HG03469 (cell line): ENCODE measurements at regions not wholly inside any gene's neighbourhood (a gene's known extent, or its start where the extent isn't known, plus 50 kb on each side); places are given as distances from the start of the nearest gene placed in this dataset.

Experiments
- ATAC-seq: cut with Tn5 transposase; IDR thresholded peaks from one replicate; pipeline ENCODE4 v1.9.1; 2021; ENCODE audit warnings: mild to moderate bottlenecking, moderate library complexity, moderate number of reproducible peaks; ENCODE audit not compliant: unreplicated experiment

DNA sequence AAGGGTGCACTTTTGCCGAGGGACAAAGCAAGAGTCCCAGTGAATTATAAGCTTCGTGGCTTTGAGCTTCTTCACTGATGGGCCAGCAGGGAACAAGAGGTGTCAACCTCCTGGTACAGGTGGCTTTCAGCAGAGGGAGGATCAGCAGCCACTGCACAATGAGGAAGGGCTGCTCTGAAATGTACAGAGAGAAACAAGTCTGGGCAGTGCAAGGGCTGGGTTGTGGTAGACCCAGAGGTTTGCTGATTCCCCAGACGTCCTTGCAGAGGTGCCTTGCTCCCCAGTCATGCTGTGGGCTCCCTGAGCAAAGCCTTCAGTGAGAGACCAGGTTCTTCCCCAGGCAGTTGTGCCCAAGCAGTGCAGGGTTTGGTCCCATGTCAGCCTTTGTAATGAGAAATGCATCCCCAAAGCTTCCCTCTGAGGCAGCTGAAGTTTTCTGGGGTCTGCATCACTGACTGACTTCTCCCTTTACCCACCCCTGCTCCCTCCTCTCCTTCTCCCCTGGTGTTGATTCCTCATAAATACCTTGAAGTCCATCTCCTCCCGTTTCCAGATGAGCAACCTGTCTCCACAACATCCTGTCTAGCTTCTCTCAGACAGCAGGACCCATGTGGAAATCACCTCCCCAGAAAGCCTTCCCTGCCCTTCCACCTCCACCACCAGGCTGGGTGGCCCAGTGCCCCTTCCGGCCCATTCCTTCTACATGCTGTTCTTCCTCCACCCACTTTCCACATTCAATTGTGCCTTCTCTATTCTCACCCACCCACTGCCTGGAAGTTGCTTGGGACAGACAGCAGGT lies 599.6 kb upstream of the ADAMTS16 start:
- no peak for ATAC-seq

DNA sequence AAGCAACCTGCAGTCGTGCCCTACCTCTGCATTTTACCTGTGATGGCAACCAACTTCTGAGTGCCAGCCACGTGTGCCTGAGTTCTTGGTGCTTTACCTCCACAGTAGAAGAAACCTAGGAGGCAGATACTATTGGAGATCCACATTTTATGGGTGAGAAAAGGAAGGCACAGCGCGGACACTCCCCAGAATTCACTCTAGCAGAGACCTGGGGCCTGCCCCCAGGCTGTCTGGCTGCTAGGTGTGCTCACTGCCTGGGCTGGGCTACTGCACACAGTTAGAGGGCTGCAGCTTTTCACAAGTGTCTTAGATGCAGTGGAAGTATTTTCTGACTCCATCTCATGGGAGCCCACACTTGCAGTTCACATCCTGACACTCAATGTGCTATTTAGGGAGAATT lies 598.8 kb upstream of the ADAMTS16 start:
- no peak for ATAC-seq

DNA sequence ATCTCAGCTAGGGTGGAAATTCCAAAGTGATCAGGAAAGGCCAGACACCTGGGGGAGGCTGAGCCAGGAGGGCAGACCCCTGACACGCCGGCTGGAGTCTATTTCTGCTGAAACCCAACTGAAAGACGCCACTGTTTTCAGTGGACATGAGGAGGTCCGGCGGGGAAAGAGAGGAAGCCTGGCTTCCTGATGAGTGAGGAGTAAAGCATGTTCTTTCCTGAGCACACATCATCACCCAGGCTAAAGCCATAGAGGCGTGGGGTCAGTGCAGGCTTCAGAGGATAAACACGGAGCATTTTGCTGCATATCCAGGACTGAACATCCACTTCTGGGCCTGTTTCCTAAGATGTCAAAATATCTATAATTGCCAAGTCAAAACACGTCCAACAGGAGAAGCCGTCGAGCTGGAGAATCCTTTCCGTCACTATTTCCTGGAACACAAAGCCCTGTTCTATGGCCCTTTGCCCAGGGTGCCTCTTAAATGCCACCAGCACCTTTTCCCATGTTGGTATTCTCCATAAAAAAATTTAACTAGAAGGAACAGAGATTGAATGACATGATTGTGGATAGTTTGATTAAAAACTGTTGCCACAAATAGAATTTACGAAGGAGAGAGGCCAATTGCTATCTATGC lies 597.9 kb upstream of the ADAMTS16 start:
- ATAC-seq, result no peak

DNA sequence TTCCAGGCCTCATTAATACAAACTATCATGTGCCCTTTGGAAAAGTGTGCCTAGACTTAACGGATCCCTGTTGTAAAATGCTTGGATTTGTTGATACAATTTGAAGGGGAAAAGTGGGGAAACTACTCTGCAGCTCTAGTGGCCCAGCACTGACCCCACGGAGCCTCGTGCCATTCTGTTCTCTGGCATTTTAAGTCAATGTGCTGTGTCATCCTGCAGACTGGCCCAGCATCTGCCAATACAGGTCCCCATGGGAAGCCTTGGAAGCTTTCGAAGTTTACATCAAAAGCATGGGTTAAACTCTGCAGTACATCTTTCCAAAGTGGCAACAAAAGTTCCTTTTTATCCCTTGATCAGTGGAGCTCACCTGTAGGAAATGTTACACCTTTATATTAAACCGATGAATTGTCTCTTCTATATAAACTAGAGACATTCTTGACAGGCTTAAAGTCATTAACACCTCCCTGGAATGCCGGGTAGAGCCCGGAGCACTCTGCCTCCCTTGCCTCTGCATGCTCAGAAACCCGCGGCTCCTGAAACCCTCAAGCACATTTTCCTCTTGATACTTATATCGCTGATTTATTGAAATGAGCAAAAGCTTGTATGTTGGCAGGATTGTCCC lies 596.0 kb upstream of the ADAMTS16 start:
- ATAC-seq, result no peak

DNA sequence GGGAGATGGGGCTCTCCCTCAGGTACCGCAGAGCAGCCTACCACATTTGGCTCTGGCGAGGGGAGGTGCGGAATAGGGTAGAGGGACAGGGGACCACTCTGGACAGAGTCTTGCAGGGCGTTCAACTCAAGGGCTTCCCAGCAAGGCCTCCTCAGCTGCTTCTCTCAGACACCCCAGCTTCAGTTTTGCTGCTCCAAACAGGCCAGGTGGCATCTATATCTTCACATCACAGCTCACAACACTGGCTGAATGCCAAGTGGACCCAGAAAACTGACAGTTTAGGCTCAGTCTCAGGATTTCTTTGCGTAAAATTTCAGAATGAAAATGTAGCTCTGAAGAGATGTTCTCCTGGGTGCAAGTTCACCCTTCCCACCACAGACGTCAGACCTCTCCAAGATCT lies 592.6 kb upstream of the ADAMTS16 start:
- no peak for ATAC-seq

DNA sequence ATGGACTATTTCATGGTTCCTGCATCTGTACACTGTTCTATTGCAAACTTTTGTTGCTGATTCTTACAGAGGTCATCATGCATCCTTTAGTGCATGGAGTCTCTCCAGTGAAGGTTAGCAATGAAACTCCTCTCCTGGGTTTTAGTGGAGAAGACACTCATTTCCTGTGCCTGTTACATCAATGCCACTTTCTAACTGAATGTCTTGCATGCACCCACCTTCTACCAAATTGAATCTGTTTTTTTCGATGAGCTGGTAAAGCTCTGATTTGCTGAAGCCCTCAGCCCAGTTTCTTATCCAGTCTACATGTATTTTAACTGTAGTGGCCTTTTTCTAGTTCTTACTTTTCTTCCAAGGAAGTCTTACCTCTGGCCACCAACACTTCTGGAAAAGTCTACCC lies 591.8 kb upstream of the ADAMTS16 start:
- no peak for ATAC-seq

DNA sequence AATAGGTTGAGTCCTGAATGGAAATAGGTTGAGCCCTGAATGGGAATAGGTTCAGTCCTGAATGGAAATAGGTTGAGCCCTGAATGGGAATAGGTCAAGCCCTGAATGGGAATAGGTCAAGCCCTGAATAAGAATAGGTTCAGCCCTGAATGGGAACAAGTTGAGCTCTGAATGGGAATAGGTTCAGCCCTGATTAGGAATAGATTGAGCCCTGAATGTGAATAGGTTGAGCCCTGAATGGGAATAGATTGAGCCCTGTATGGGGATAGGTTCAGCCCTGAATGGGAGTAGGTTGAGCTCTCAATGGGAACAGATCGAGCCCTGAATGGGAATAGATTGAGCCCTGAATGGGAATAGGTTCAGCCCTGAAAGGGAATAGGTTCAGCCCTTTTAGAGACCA lies 590.8 kb upstream of the ADAMTS16 start:
- ATAC-seq, result no peak

DNA sequence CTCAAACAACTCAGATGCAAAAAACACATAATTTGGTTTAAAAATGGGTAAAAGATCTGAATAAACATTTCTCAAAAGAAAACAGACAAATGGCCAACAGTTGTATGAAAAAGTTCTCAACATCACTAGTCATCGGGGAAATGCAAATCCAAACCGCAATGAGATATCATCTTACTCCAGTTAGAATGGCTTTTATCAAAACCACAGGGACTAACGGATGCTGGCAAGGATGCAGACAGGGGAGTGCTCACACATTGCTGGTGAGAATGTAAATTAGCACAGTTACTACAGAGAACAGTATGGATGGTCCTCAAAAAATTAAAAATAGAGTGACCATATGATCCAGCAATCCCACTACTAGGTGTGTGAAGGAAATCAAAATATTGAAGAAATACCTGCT lies 589.1 kb upstream of the ADAMTS16 start:
- ATAC-seq, result no peak

DNA sequence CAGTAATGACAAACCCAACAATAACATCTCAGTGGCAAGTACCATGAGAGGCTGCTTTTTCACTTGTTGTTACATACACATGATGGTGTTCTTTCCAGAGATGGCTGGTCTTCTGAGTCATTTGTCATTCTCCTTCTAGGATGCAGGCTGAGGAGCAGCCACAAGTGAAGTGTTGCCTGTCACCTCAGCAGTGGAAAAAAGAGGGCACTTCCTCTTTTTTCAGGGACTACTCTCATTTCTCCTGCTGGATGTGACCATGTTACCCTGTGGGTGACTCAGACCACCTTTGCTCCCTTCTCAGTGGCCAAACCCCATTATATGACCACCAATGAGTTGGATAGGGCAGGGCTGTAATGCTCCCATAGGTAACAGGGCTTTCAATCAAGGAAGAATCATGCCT lies 587.0 kb upstream of the ADAMTS16 start:
- ATAC-seq, result no peak

DNA sequence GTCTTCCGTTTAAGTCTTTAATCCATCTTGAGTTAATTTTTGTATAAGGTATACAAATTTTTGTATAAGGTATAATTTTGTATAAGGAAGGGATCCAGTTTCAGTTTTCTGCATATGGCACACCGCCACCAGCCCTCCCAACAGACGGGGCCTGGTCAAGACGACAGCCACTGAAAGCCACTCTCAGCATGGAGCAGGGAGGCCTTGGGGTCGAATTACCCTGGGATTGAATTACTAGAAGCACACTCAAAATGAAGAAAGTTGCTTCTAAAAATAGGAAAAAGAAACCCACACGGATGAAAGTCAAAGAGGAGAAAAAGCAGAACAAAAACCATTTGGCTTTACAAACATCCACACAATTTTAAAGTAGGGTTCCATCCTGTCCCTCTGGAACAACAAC lies 586.2 kb upstream of the ADAMTS16 start:
- ATAC-seq, result no peak

DNA sequence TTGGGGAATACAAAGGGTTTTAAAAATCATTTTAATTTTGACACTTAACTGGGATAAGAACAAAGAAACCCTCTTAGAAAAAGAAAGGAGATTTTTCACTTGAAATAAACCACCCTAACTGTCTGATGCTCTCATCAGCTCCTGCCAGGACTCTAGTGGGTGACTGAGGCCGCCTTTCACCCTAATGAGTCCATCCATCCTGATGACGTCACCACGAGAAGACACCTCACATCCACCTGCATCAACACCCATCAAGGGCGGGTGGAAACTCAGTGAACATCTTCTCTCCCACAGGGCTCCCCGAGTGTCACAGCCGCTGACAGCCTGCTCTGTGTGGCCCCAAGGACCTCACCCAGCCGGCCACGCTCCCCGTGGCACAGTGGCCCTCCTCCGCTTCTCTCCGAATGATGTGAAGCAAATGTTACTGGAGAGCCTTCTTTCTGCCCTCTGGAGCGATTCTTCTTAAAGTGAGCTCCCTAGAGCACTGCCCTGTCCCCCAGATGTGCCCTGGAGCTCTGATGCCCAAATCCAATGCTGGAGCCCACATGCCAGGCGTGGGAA lies 584.3 kb upstream of the ADAMTS16 start:
- no peak for ATAC-seq

DNA sequence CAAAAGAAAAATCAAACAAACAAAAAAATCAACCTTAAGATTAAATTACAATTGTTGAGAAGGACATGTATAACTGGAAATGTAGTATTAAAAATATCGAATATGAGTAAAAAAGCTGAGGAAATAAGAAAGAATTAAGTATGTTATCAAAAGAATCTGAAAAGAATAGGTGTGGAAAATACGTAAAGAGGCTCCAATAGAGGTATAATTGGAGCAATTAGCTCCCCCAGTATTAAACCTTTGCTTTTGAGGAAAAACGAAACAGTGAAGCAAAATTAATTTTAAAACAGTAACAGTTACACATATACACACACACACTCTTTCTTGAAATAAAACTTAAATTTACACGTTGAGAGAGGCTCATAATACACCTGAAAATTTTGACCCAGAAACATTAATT lies 578.7 kb upstream of the ADAMTS16 start:
- ATAC-seq, result no peak

DNA sequence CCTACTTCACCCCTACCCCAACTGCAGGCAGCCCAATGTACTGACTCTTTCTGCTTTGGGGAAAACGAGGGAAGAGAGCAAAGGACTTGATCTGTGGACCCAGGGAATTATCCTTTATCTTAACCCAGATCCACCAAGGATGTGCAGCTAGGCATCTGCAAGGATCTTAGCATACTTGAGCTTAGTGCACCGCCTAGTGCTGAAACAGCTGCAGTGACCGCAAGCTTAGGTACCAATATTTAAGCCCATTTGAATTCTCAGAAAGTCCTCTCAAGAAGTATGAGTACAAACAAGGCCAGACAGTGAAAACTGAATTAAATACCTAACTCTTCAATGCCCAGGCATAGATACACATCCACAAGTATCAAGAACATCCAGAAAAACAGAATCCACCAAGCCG lies 576.7 kb upstream of the ADAMTS16 start:
- no peak for ATAC-seq

DNA sequence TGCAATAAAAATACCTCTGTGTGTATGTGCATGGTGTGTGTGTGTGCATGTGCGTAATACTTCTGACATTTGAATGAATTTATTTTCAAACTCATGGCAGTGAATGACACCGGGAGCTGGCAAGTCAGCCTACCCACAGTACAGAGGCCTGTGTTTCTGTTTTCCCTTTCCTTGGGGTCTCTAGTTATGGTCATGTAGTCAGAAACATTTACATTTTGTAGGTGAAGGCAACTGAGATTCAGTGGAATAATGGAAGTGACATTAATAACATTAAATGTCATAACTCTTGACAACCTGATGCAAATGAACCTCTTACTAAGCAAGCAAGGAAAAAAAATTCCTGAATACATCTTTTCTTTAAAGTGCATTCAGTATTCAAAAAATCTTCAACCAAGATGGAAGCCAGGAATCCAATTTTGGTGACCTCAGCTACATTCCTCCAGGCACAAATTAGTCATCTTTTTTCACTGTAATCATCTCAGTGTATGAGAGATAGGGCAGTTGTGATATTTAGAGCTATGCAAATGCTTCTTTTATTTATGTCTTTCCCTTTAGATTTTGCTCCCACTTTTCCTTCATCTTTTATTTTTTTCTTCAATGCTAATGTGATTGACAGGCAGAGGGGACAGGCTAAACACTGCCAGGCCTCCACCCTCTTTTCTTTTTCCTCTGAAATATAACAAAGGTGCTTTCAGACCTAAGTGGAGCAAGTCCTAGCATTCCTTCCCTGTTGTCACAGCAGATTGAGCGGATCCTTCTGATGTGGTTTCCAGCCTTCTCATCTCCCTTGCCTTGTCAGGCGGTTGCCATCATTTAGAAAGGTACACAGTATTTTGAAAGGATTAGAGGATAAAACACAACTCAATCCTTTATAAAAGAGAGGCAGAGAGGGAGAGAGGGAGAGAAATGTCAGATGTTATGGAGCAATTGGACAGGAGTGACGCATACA lies 569.8 kb upstream of the ADAMTS16 start:
- no peak for ATAC-seq

DNA sequence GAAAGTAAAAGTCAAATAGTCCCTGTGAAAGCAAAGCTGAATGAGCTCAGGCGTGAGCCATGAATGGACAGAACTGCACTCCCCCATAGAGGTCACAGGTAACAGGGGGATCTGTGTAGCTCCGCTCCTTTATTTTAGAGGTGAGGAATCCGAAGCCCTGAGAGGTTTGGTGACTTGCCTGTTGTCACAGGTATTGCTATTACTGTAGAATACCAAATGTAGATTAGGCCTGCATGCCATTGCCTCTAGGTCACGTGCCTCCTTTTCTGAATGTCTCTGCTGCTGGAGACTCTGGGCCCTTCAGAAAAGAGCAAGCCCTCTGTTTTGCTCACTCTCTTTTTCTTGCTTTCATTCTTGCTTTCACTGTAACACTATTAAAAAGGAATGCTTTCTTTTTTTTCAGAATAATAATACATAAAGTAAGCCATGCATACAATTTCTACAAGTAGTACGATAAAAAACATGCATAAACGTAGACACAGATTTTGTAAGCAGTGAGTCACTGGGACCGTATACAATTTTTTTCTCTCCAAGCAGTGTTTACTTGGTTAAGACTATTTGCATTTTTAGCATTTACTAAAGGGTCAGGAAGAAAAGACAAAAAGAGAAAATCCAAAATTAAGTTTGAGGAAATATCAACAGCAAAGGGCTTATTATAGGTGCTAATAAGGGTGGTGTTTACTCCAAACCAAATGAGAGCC lies 568.7 kb upstream of the ADAMTS16 start:
- ATAC-seq, result no peak

DNA sequence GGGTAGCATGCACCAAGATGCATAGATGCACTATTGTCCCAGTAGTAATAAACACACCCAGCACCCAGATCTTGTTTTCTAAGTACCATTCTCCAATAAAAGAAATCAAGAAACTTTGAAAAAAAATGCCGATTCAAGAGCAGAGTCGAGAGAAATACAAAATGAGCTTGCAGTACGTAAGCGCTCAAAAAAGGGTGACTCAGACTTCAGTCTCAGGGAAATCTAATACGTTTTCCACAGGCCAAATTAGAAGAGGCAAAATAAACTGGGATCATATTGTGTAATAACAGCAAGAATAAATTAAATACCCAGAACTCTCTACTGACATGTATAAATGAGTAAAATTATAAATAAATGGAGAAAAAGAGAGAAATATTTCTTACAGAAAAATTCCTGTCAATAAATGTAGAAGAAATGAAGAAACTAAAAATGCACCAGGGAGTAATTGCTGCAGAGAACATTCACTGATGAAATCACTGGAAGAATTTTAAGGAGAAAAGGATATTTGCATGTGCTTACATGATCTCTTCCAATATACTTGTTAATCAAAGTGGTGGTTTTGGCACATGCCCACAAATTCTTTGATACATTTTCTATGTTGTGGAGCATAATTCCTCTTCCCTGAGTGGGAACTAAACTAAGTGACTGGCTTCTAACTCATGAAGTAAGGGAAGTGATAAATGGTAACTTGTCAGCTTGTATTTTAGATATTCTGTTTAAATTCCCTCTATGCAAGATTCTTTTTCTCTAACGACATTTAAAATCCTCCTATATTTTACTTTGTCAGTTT lies 567.6 kb upstream of the ADAMTS16 start:
- no peak for ATAC-seq

DNA sequence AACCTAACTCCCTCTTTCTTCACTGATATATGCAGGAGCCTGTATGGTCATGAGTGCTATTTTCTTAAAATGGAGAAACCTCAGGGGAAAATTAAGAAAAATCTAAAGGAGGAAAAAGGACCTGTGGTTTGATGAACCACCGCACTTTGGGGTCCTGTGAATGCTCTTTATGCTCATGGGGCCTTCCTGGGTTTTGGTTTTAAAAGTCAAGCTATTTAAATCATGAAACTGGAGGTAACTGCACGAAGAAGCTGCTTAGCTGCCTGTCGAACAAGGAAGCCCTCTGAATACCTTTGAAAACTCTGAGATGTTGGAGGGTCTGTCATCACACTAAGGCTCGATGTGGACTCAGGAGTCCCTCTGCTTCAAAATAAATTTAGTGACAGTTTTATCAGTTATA lies 564.5 kb upstream of the ADAMTS16 start:
- no peak for ATAC-seq

DNA sequence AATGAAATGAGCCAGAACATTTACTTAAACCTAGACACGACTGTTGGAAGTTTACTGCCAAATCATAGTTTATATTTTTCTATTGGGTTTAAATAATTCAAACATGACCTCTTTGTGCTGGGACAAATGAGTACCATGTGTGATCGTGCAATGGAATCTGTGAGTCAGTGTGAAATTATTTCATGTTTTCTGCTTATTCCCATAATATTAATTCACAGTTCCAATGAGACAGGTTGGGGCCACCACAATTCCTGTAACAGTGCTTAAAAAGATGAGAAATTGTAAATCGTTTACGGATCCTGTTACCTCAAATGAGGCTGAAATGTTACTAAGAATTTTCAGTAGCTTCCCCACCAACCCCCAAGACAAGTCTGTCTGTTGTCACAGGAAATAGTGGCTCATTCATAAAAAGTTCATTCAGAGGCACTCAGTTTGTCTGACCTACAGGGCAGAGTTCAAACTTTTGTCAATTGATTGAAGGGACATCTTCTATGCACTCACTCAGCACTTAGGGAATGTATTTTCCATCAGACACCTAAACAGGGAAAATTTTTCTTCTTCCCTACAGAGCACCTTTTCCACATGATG lies 563.9 kb upstream of the ADAMTS16 start:
- no peak for ATAC-seq

DNA sequence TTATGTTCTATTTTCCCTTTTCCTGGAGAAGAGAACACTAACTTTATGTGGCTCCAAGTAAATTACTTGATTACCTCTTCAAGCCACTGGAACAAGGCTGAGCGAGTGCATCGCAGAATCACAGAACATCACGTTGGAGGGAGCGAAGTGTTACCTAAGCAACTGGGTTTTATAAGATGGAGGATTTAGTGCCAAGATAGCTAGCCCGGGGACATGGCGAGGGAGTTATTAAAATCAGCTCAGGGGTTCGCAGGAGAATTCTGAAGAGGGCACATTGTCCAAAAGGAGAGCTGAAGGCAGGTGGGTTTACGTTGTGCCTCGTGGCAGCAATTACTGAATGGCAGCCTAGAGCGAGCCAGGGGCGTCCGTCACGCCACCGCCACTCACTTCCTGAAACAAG lies 563.2 kb upstream of the ADAMTS16 start:
- ATAC-seq, result no peak
